Osteoblast (primary cell): ENCODE measurements at regions not wholly inside any gene's neighbourhood (a gene's known extent, or its start where the extent isn't known, plus 50 kb on each side); places are given as distances from the start of the nearest gene placed in this dataset.

Source experiments
- DNase-seq: peaks from one replicate; pipeline ENCODE4 v3.0.0; 2011; ENCODE audit warnings: low spot score, mixed read lengths; ENCODE audit not compliant: insufficient read length; ENCODE audit errors: missing footprints
- H2AFZ ChIP-seq: 2 replicates; pipeline ENCODE4 v1.6.0; 2011; ENCODE audit warnings: mild to moderate bottlenecking, low read length
- H3K27ac ChIP-seq: 2 replicates; pipeline ENCODE4 v1.5.1; 2011; ENCODE audit warnings: mild to moderate bottlenecking, low read depth, low read length, moderate library complexity
- H3K27me3 ChIP-seq: 2 replicates; pipeline ENCODE4 v1.6.0; 2012; ENCODE audit warnings: mild to moderate bottlenecking, control low read depth, inconsistent platforms, low read length, moderate library complexity; ENCODE audit not compliant: insufficient read depth
- H3K36me3 ChIP-seq: 2 replicates; pipeline ENCODE4 v1.5.1; 2011; ENCODE audit warnings: mild to moderate bottlenecking, low read length, control low read depth, moderate library complexity; ENCODE audit not compliant: insufficient read depth
- H3K4me1 ChIP-seq: 2 replicates; pipeline ENCODE4 v1.5.1; 2011; ENCODE audit warnings: mild to moderate bottlenecking, low read length, control low read depth, moderate library complexity; ENCODE audit not compliant: insufficient read depth
- H3K4me2 ChIP-seq: 2 replicates; pipeline ENCODE4 v1.6.0; 2011; ENCODE audit warnings: mild to moderate bottlenecking, low read length; ENCODE audit not compliant: insufficient read depth
- H3K4me3 ChIP-seq: fragments of 200-600 bp; sonication (generic); 3 replicates; pipeline ENCODE4 v1.5.1; 2012; ENCODE audit warnings: mild to moderate bottlenecking, low read length, inconsistent platforms; ENCODE audit not compliant: insufficient read depth
- H3K79me2 ChIP-seq: 2 replicates; pipeline ENCODE4 v1.6.0; 2012; ENCODE audit warnings: mild to moderate bottlenecking, low read length, control low read depth, inconsistent platforms; ENCODE audit not compliant: insufficient read depth
- H3K9me3 ChIP-seq: 2 replicates; pipeline ENCODE4 v1.5.1; 2011; ENCODE audit warnings: low read depth, low read length, control low read depth
- H4K20me1 ChIP-seq: 2 replicates; pipeline ENCODE4 v1.6.0; 2012; ENCODE audit warnings: mild to moderate bottlenecking, low read length, control low read depth; ENCODE audit not compliant: insufficient read depth
- TF ChIP-seq, protein P1 (sequence below): IDR thresholded peaks from 2 replicates; pipeline ENCODE4 v1.5.1; 2011; ENCODE audit warnings: mild to moderate bottlenecking, low read depth, low read length, moderate library complexity; ENCODE audit errors: extremely low read depth

GRCh38 chr7:53205006-53205405 lies 169.6 kb downstream of the POM121L12 start:
- H4K20me1 ChIP-seq = no peaks in the 10 kb centered on the region
- H3K4me3 ChIP-seq = no peak overlapping the region
- DNase-seq = no peak
- no peaks in the 10 kb centered on the region for H3K79me2 ChIP-seq
- no peak overlapping the region for H3K27ac ChIP-seq
- no peaks in the 10 kb centered on the region for H3K27me3 ChIP-seq
- H3K4me2 ChIP-seq = no peak overlapping the region
- no peaks in the 10 kb centered on the region for H3K36me3 ChIP-seq
- TF ChIP-seq, protein P1, sequence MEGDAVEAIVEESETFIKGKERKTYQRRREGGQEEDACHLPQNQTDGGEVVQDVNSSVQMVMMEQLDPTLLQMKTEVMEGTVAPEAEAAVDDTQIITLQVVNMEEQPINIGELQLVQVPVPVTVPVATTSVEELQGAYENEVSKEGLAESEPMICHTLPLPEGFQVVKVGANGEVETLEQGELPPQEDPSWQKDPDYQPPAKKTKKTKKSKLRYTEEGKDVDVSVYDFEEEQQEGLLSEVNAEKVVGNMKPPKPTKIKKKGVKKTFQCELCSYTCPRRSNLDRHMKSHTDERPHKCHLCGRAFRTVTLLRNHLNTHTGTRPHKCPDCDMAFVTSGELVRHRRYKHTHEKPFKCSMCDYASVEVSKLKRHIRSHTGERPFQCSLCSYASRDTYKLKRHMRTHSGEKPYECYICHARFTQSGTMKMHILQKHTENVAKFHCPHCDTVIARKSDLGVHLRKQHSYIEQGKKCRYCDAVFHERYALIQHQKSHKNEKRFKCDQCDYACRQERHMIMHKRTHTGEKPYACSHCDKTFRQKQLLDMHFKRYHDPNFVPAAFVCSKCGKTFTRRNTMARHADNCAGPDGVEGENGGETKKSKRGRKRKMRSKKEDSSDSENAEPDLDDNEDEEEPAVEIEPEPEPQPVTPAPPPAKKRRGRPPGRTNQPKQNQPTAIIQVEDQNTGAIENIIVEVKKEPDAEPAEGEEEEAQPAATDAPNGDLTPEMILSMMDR = no peak
- H3K4me1 ChIP-seq = no peaks in the 10 kb centered on the region
- no peak overlapping the region for H2AFZ ChIP-seq
- H3K9me3 ChIP-seq = no peaks in the 10 kb centered on the region

GRCh38 chr7:53209129-53209528 lies 173.7 kb downstream of the POM121L12 start:
- DNase-seq = no peak
- Histone ChIP-seq H4K20me1 (no peaks in the 10 kb centered on the region), H3K9me3 (peaks cover 8% of the 10 kb centered on the region), H3K4me2 (no peak overlapping the region), H3K27ac (no peak overlapping the region), H3K27me3 (no peaks in the 10 kb centered on the region), H3K4me3 (no peak overlapping the region), H3K4me1 (no peaks in the 10 kb centered on the region), H3K36me3 (no peaks in the 10 kb centered on the region), H3K79me2 (no peaks in the 10 kb centered on the region), H2AFZ (no peak overlapping the region)
- TF ChIP-seq, protein P1 = no peak

- no peak overlapping the region for H3K4me3 ChIP-seq
- TF ChIP-seq, protein P1 = no peak
- H3K79me2 ChIP-seq = no peaks in the 10 kb centered on the region
- no peaks in the 10 kb centered on the region for H3K4me1 ChIP-seq
- no peak overlapping the region for H2AFZ ChIP-seq
- no peak overlapping the region for H3K4me2 ChIP-seq
- H4K20me1 ChIP-seq = no peaks in the 10 kb centered on the region
- no peaks in the 10 kb centered on the region for H3K36me3 ChIP-seq
- H3K9me3 ChIP-seq = peaks cover 8% of the 10 kb centered on the region
- no peak overlapping the region for H3K27ac ChIP-seq
- no peak for DNase-seq
- H3K27me3 ChIP-seq = no peaks in the 10 kb centered on the region
These were observed 179.0 kb downstream of the POM121L12 start for GRCh38 chr7:53214463-53214862.

GRCh38 chr7:53218730-53219504 lies 183.5 kb downstream of the POM121L12 start:
- H2AFZ ChIP-seq = no peak overlapping the region
- peaks cover 3% of the 10 kb centered on the region for H3K9me3 ChIP-seq
- H3K27ac ChIP-seq = no peak overlapping the region
- peak; percentile 5 for DNase-seq
- TF ChIP-seq, protein P1 = no peak
- H3K36me3 ChIP-seq = no peaks in the 10 kb centered on the region
- H4K20me1 ChIP-seq = no peaks in the 10 kb centered on the region
- H3K4me2 ChIP-seq = no peak overlapping the region
- H3K4me3 ChIP-seq = no peak overlapping the region
- H3K79me2 ChIP-seq = no peaks in the 10 kb centered on the region
- H3K27me3 ChIP-seq = no peaks in the 10 kb centered on the region
- no peaks in the 10 kb centered on the region for H3K4me1 ChIP-seq
